ENCODE measurements at regions not wholly inside any gene's neighbourhood (a gene's known extent, or its start where the extent isn't known, plus 50 kb on each side); places are given as distances from the start of the nearest gene placed in this dataset.

GRCh38 chr7:26495569-26495968, 203.9 kb downstream of the SNX10 start:
- TF ChIP-seq CTCF (IDR thresholded peaks at IDR 0.05) (no peak), POLR2A (IDR thresholded peaks at IDR 0.05) (no peak), EP300 (IDR thresholded peaks at IDR 0.05) (no peak)

Data from tibial nerve (tissue), 4 donors.